Stimulated activated CD8-positive, alpha-beta memory T cell treated with anti-CD3 and anti-CD28 coated beads, Interleukin-12 subunit alpha, Interleukin-12 subunit beta, amount 100 ng/mL, for 24 hours (primary cell): ENCODE measurements at regions not wholly inside any gene's neighbourhood (a gene's known extent, or its start where the extent isn't known, plus 50 kb on each side); places are given as distances from the start of the nearest gene placed in this dataset.

Experiments
- DNase-seq: peaks from one replicate; pipeline ENCODE4 v3.0.0-alpha.2; 2020; ENCODE audit errors: extremely low read depth

- no peak for DNase-seq
These were observed 751.8 kb downstream of the FGF9 start for GRCh38 chr13:22422712-22423111.

- no peak for DNase-seq
These were observed 752.4 kb downstream of the FGF9 start for GRCh38 chr13:22423261-22423660.

GRCh38 chr13:22425087-22425486 lies 754.2 kb downstream of the FGF9 start:
- DNase-seq = no peak

- DNase-seq = no peak
These were observed 753.7 kb upstream of the SGCG start for GRCh38 chr13:22427066-22427465.

- DNase-seq = no peak
These were observed 753.0 kb upstream of the SGCG start for GRCh38 chr13:22427783-22428182.

- no peak for DNase-seq
These were observed 752.5 kb upstream of the SGCG start for GRCh38 chr13:22428188-22428828.

- DNase-seq = no peak
These were observed 748.1 kb upstream of the SGCG start for GRCh38 chr13:22432690-22433089.

- DNase-seq = no peak
These were observed 733.5 kb upstream of the SGCG start for GRCh38 chr13:22447132-22447886.

- DNase-seq = no peak
These were observed 731.5 kb upstream of the SGCG start for GRCh38 chr13:22449251-22449650.

- DNase-seq = no peak
These were observed 729.4 kb upstream of the SGCG start for GRCh38 chr13:22451327-22451741.

GRCh38 chr13:22454586-22454985 lies 726.2 kb upstream of the SGCG start:
- DNase-seq = no peak

- DNase-seq = no peak
These were observed 725.7 kb upstream of the SGCG start for GRCh38 chr13:22455036-22455435.

- DNase-seq = no peak
These were observed 718.8 kb upstream of the SGCG start for GRCh38 chr13:22461854-22462490.

- DNase-seq = no peak
These were observed 717.7 kb upstream of the SGCG start for GRCh38 chr13:22463089-22463488.

- no peak for DNase-seq
These were observed 712.7 kb upstream of the SGCG start for GRCh38 chr13:22468045-22468444.

GRCh38 chr13:22468824-22469223 lies 712.0 kb upstream of the SGCG start:
- DNase-seq = no peak

- no peak for DNase-seq
These were observed 711.3 kb upstream of the SGCG start for GRCh38 chr13:22469452-22469851.

- no peak for DNase-seq
These were observed 710.7 kb upstream of the SGCG start for GRCh38 chr13:22470075-22470474.

- no peak for DNase-seq
These were observed 698.2 kb upstream of the SGCG start for GRCh38 chr13:22482496-22483000.

- no peak for DNase-seq
These were observed 697.5 kb upstream of the SGCG start for GRCh38 chr13:22483276-22483675.

- no peak for DNase-seq
These were observed 694.3 kb upstream of the SGCG start for GRCh38 chr13:22486490-22486889.

- no peak for DNase-seq
These were observed 692.8 kb upstream of the SGCG start for GRCh38 chr13:22487932-22488331.

- no peak for DNase-seq
These were observed 691.0 kb upstream of the SGCG start for GRCh38 chr13:22489771-22490170.
